ENCODE measurements at regions not wholly inside any gene's neighbourhood (a gene's known extent, or its start where the extent isn't known, plus 50 kb on each side); places are given as distances from the start of the nearest gene placed in this dataset.

DNA sequence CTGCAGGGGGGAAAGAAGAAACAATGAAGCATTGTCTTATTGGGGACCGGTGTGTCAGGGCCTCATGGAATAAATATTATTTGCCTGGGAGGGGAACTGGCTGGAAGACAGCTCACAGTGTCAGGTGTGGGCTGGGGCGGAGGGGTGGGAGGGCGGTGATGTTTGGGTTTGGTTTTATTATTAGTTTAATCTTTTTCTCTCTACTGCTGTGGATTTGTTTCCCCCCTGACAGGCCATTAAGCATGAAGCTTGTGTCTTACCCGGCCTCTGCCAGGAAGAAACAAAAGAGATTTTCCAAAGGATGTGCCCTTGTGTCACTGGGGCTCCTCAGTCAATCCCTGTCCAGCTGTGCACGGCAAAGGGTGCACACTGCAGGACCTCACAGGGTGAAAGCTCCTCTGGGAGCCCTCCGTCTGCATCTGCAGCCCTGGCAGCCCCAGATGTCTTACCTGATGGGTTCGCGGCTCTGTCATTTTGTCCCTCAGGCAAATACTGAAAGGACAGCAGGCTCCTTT is 203.1 kb upstream of the TMEM45B start:
- DNase-seq (ENCODE audit: low read depth), result no peak
- TF ChIP-seq CTCF (IDR thresholded peaks at IDR 0.05; ENCODE audit: control insufficient read depth, extremely low read depth, insufficient read depth), result no peak
- no peak overlapping the region for H3K4me3 ChIP-seq (ENCODE audit: low read depth, low read length)

DNA sequence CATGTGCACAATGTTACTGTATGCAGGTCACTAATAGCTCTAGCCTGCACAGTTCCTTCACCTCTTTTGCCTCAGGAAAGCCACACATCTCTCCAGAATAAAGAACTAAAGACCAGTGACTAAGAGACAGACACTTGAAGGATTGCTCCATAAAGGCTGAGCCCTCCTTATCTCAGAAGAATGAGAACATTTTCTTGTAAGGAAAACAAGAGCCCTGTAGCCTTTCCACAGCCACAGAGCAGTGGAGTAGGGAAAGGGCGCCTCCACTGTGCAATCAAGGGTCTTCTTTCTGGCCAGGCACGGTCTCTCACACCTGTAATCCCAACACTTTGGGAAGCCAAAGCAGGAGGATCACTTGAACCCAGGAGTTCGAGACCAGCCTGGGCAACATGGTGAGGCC is 202.6 kb upstream of the TMEM45B start:
- DNase-seq (ENCODE audit: low read depth), result no peak
- no peak for TF ChIP-seq CTCF (IDR thresholded peaks at IDR 0.05; ENCODE audit: control insufficient read depth, extremely low read depth, insufficient read depth)
- no peak overlapping the region for H3K4me3 ChIP-seq (ENCODE audit: low read depth, low read length)

- no peak for DNase-seq (ENCODE audit: low read depth)
- no peak for TF ChIP-seq CTCF (IDR thresholded peaks at IDR 0.05; ENCODE audit: control insufficient read depth, extremely low read depth, insufficient read depth)
- H3K4me3 ChIP-seq (ENCODE audit: low read depth, low read length), result no peak overlapping the region
Measured at GRCh38 chr11:129614256-129614944, 201.2 kb upstream of the TMEM45B start.

DNA sequence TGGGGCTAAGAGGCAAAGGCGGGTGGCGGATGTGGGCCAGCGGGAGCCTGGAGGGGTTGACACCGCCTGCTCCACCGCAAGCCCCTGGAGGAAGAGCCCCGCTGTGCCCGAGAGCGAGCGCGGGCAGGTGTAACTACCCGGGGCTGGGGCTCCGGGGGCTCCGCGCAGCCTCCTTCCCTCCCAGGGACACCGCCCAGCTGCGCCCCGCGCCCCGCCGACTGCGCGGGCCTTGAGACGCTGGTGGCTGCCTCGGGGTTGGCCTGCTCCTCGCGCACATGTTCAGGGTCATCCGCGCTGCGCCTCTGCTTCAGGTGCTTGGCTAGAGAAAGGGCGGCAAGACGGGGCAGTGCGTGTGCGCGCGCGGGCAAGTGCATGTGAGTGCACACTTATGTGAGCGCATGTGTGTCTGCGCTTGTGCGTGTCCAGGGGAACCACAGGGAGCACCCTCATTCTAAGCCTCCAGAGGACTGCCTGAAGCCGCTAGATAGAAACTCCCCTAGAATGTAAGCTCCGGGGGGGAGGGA is 197.5 kb upstream of the TMEM45B start:
- no peak overlapping the region for H3K4me3 ChIP-seq (ENCODE audit: low read depth, low read length)
- no peak for DNase-seq (ENCODE audit: low read depth)
- no peak for TF ChIP-seq CTCF (IDR thresholded peaks at IDR 0.05; ENCODE audit: control insufficient read depth, extremely low read depth, insufficient read depth)

DNA sequence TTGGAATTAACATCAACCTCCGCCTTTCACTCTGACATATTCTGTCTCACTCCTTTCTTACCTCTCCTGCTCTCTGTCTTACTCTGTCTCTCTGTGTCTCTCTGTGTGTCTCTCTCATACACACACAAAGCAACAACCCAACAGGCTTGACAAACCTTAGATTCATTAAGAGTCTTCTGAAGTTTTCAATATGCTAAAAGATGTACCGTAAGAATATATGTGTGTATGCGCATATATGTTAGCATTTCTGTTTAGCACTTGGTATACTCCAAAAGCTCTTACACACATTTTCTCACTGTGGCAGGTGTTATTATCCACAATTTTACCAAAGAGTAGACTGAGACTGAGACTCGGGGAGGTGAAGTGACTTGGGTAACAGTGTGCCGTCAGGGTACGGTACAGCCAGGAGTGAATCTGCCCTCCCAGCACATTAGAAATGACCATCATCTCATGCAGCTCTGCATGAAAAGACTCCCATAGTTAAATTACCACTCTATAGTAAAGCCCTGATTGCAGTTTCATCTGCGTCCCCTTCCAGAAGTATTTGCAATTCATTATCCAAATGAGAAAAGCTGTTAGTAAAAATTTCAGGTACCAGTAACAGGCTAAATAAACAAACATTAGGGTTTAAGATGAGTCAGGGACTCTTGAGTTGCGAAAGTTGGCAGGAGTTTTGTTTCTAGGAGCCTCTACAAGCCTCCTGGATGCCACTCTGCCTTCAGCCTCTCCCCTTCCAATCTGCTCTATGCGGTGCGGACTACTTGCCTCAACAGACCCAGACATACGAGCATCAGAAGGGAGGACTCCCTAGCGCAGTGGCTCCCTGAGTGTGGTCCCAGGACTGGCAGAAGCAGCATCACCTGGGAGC is 195.2 kb upstream of the TMEM45B start:
- H3K4me3 ChIP-seq (ENCODE audit: low read depth, low read length), result no peak overlapping the region
- no peak for TF ChIP-seq CTCF (IDR thresholded peaks at IDR 0.05; ENCODE audit: control insufficient read depth, extremely low read depth, insufficient read depth)
- no peak for DNase-seq (ENCODE audit: low read depth)

DNA sequence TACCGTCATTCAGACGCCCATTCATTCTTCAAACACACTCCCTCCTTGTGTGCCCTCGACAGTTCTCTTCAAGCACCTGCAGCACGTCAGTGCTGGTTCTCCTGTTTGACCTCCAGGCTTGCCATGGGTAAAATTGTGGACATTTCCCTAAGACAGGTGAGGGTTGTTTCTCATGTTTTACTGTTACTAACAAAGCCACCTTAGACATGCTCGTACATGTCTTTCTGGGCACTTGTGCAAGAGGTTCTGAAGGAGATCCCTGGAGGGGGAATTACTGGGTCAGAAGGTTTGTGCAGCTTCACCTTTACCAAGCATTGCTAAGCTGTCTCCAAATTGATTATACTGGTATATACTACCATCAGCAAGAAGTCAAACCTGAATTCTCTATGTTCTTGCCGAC is 189.7 kb upstream of the TMEM45B start:
- no peak for TF ChIP-seq CTCF (IDR thresholded peaks at IDR 0.05; ENCODE audit: control insufficient read depth, extremely low read depth, insufficient read depth)
- H3K4me3 ChIP-seq (ENCODE audit: low read depth, low read length), result no peak overlapping the region
- no peak for DNase-seq (ENCODE audit: low read depth)
